HG03571 (cell line): ENCODE measurements at regions not wholly inside any gene's neighbourhood (a gene's known extent, or its start where the extent isn't known, plus 50 kb on each side); places are given as distances from the start of the nearest gene placed in this dataset.

Experiments
- ATAC-seq: cut with Tn5 transposase; IDR thresholded peaks from one replicate; pipeline ENCODE4 v1.9.1; 2021; ENCODE audit not compliant: unreplicated experiment

DNA sequence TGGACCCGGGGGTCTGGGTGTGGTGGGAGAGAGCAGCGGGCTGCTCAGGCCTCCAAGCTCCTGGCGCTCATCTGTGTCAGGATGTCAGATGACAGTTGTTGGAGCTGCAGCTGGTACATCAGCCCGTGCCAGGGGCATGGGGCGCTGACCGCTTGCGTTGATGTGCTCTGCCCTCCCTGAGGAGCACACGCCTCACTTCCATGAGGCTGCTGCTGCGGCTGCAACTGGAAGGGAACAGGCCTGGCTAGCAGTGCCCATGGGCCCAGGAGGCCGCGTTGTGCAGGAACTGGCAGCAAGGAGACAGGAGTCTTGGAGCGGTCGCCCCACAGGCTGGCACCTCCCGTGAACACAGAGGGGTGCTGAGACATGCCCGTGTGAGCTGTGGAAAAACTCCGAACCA is 361.3 kb upstream of the MKI67 start:
- ATAC-seq, result no peak

DNA sequence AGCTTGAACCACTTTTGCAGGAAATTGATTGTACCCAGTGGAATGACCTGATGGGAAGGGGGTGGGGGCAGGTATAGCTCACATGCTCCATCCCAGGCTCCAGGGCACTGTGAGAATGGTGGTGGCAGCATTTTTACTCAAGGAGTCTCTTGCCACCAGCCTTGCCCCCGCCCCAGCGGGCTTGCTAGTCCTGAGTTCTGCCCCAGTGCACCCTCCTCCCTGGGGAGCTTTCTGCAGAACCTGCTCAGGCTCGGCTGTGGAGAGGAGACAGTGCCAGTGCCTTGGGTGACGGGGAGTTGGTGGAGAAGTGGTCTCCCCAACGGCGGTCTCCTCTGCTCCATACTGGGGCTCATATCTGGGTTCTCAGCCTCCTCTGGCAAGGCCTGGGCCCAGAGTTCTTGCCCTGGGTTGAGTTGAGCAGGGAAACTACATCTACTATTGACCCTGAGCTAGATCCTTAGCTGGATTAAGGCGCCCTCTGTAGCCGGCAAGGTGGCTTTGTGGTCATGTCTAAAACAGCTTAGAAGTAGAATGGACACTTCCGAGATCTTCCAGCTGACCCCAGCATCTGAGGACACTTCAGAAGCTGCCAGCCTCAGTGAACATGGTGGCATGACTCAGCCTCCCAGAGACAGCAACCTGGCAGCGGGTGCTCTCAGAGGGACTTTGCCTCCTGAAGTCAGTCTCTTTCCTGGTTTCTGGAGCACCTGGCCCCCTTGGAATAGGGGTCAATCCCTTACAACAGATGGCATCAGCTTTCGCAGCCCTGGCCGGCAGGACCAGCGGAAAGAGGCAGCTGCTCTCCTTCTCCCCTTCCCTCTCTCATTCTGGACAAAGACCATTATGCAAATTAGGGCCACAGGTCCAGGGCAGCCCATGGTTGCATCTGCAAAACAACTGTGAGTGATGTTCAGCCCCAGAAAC is 363.4 kb upstream of the MKI67 start:
- no peak for ATAC-seq

DNA sequence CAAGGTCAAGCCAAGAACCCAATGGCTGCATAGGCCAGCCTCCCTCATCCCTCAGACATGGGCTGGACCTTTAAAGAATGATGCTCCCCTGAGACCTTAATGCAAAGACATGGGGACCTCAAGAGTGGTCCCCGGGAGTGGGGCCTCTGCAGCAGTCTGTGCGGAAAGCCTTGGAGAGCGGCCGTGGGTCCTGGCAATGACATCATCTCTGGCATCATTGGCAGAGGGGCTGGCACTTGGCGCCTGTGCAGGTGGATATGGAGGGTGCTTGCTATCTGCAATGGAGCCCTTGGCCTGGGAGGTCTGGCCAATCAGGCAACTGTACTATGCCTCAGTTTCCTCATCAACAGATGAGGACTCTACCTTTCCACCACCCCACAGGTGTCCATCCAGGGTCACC is 365.5 kb upstream of the MKI67 start:
- no peak for ATAC-seq

DNA sequence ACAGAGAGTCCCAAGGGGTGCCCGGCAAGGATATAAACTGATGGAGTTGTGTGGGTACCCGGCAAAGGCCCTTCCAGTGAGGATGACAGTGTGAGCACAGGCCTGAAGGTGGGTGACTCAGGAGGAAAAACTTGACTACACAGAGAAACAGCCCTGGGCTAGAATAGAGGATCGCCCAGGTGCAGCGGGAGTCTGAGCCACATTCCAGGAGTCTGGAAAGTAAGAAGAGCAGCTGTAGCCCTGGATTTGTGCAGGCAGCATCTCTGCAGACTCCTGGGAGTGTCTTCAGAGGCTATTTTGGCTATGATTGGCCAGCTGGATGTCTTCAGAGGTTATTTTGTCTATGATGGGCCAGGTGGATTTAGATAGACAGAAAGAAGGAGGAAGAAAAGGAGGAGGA is 367.6 kb upstream of the MKI67 start:
- ATAC-seq, result no peak

DNA sequence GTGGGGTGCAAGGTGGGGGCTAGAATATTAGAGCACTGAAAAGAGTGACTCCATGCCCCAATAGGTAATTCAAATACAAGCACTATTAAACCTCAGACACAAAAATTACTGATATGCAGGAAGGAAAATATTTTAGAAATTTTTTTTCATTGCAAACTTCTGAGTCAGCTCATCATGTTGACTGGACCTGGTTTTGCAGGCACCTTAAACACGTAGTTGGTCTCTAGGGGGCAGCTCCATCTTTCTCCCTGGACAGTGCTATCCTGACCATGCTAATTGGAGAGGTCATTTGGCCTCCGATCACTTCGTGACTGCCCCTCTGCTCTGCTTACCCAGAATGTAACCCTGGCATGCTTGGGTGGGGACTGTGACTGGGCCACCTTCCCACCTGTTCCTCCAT is 368.4 kb upstream of the MKI67 start:
- ATAC-seq, result no peak

DNA sequence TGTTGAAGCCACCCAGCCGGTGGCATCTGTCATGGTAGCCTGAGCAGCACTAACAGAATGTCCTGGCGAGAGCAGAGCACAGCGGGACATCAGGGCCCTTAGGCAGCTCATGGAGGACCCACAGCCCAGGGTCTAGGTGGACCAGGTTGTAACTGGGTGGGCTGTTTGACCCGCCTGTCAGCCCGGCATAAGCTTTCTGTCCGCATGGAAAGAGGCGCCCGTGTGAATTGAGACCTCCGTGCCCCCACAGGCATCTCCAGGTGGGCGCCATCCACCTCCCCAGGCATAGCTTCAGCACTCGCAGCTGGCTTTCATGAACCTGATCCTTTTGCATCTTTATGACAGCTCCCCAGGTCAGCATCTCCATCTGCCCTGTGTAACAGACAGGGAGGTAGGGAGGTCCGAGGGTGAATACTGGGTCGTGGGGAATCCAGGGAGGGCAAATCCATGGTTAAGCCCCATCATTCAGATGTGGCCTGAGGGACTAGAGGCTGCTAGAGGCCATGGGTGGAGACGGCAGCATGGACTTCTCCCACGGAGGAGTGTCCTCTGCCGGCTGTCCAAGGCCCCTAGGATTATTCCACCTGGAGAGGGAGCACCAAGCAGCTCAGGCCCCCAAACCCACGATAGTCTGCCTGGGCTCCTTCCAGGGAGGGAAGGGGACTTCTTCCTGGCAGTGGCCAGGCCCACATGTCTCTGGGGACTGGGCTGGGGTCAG is 371.6 kb upstream of the MKI67 start:
- ATAC-seq, result no peak

DNA sequence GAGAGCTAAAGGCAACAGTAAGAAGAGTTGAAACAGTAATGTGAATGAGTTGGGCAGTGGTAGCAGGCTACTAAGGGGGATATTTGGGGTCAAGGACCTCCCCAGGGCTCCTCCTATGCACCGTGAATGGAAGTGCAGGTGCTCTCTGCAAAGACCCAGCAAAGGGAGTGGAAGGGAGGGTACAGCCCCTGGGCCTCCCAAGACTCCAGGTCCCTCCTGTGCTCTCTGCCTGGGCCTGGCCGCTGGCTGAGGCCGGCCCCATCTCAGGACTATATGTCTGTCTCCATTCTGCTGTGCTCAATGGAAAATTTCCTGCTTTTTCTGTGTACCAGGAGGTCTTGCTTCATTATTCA is 372.1 kb upstream of the MKI67 start:
- ATAC-seq, result no peak

DNA sequence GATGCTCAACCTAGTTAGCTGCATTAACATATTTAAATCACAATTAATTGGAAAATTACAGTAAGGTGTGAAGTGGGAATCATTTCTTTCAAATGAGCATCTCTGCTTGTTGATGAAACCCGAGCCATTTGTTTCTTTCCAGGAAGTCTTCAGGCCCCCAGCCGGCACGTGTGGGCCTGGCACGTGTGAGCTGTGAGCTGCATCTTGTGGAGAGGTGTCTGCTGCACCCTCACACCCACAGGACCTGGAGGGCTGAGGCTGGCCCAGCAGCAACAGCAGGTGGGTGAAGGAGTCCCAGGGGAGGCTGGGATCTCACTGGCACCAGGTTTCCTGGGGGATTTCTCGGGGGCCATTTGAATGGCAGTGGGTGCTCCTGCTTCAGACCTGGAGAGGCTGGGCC is 372.5 kb upstream of the MKI67 start:
- no peak for ATAC-seq

DNA sequence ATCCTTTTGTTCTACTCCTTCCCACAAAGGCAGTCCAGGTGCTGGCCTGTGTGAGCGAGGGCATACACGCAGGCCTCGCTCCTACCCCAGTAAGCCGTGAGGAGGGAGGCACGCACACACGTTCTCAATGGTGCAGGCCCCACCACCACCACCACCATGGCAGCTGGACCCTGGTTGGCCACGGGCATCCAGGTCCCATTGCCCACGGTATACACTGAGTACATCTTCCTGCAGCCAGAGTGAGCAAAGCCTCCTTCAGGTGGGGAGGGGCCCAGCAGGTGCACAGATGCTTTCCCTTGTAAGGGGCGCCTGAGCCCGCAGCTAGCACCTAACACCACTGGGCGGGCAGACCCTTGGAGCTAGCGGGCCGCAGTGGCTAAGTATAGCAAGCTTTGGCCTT is 373.3 kb upstream of the MKI67 start:
- ATAC-seq, result no peak

DNA sequence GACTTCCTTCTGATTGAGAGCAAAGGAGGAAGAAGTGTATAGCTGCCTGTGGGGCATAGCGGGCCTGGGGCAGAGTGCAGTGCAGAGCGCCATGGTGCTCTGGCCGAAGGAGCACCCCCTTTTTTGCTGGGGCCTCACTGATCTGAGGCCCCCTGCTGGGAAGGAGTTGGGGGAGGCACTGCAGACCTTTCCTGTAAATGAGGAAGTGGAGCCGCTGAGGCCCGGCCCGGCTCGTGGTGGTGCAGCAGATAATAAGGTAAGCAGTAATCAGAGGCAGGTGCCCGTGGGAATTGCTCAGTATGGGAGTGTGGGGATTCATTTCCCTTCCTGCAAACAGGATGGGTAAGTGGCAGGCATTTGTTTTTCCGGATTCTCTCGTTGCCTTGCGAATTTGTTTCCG is 373.7 kb upstream of the MKI67 start:
- no peak for ATAC-seq

DNA sequence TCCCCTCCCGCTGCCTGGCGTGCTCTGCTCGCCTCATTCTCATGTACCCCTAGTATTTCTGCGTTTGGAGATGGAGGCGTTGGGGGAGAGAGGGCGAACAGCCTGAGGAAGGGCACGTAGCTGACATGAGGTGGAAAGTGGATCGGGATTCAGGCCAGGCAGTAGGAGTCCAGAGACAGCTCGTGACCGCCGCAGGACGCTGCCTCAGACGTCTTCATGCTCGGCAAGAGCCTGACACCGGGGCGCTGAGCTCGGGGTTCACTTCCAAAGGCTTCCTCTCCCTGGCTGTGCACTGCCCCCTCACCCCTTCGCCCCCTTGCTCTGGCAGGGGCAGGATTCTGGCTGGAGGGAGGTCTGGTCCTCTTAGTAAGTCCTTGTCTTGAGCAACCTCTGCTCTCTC is 374.4 kb upstream of the MKI67 start:
- ATAC-seq, result no peak

DNA sequence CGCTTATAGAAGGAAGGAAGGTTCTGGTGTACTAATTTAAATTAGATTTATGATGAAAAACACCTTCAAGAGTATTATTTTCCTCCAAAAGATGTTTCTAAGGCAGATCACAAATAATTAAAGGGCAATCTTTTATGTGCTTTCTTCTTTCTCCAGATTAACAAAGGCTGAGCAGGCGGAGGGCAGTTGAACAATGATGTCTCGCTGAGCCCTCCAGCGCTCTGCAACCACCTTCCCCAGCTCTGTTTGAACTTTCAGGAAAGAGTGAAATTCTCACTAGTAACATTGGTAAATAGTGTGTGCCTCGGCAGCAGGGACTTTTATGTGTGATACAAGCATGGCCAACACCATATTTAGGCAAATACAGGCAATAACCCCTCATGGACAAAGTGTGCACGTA is 379.1 kb upstream of the MKI67 start:
- no peak for ATAC-seq

DNA sequence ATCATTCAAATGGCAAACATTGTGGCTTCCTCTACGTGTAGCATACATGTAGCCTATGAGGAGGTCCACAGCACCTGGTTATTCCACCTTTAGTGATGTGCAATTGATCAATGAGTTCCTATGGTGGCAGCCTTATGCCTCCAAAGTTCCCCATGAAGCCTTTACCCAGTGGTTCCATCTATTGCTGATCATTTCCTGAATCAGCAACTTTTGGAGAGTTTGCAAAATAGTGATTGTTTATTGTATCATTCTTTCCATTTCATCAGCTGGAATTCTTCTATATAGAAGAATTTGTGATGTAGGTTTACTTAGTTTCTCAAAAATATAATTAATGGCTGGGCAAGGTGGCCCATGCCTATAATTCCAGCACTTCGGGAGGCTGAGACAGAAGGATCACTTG is 380.2 kb upstream of the MKI67 start:
- ATAC-seq, result no peak

DNA sequence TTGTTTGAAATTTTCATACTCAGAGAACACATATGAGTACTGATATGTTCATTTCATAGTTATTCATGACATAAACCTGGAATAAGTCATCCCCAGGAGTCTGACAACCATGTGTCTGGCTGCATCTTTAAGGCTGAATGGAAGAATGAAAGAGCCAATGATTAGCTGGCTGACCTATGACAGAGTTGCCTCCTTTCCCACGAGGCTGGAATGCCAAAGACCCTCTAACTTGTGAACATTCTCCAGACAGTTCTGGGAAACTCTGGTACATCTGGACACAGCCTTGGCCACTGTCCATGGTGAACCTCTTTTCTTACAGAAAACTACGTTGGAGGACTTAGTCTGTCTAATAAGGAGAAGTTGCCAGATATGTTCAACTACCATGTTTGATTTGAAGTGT is 380.8 kb upstream of the MKI67 start:
- no peak for ATAC-seq

DNA sequence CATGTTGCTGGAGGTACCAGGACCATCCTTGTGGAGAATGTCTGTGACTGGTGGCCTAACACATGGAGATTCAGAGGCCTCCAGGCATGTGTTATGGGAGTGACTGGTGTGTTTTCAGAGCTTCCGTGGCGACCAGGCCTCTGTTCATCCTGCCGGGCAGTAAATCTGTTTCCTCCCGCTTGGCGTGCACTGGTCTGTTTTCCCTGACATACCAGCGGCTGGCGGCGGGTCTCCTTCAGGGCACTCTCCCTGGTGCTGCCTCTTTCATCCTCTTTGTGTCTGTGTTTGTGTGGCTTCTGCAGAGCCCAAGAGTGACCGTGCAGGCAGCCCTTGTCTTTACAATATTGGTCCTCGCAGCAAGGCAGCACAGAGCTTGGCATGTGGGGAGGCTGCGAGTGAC is 385.1 kb upstream of the MKI67 start:
- ATAC-seq, result no peak

DNA sequence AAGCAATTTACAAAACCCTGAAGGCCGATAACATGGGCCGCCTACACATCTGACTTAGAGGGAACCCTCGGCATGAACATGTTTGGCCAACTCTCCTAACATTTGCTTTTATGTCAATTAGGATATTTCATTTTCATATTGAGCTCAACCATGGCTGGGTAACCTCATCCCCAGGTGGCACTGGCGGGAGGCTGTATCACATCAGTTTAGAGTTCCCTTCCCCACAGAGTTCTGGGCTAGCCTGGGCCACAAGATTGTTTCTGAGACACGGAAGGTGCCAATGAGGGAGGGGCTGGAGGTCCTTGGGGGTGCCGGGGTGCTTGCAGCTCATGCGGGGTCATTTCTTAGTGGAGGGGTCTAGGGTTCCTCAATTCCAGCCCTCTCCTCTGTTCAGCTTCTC is 386.5 kb upstream of the MKI67 start:
- no peak for ATAC-seq

DNA sequence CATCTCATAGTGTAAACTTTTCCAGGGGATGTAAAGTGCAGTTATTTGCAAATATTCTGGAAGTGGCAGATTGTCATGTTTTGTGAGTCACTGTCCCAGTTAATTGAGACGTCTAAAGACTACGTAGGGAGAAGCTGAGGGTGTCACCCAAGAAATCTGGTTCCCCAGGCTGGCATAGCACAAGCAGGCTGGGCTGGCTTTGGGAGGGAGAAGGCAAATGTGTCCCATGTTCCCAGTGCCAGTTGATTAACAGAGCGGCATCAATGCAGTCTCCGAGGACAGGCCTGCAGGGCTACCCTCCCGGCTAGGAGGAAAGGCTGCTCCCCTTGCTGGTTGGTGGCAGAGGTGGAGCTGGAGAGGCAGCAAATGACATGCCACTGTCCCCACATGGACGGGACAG is 388.3 kb upstream of the MKI67 start:
- ATAC-seq, result no peak

DNA sequence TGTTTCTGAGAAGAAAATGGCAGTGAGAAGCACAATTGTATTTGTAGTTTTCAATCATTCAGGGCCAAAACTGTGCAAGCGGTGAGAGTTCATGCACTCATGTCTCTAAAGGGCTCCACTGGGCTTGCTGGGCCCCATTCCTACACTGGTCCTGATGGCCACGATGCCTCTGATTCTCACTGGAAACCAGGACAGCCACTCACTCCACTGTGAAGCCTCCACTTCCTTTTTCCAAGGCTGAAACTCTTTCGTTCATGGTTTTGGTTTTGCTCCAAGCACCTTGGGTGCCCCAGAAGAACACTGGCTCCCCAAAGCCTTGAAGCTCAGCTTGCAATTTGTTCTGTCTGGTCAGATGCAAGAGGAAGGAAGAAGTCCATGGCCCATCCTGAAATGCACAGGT is 390.0 kb upstream of the MKI67 start:
- no peak for ATAC-seq

DNA sequence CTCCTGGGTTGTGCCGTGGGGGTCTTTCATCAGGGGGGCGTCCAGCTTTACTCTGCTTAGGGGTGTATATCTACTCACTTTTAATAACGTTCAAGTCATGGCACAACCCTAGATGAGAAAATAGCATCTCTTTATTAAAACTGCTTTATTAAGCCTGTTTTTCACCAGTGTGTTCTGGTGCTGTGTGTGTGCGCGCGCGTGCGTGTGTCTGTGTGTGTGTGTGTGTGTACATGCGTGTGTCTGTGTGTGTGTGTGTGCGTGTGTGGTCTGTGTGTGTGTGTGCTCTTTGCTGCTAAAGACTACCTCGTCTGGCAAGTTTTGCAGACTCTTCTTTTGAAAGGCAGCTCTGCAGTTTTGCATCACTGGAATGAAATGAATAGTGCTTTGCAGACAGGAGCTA is 390.9 kb upstream of the MKI67 start:
- ATAC-seq, result no peak

DNA sequence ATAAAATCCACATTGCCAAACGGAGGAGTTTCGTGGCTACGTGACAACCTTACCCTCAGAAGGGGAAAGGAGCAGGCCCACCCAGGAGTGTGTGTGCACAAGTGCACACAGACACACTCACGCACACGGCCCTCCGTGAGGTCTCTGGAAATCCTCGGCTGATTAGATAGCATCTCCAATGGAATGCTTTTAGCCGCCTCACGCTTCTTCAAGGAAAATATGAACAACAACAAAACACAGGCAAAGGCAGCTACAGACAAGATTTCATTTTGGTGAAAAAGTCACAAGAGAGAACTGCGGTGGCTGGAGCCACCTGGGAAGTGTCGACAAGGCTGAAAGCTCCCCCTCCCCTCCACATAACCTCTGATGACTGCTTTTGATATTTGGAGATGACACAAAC is 391.8 kb upstream of the MKI67 start:
- ATAC-seq, result no peak

DNA sequence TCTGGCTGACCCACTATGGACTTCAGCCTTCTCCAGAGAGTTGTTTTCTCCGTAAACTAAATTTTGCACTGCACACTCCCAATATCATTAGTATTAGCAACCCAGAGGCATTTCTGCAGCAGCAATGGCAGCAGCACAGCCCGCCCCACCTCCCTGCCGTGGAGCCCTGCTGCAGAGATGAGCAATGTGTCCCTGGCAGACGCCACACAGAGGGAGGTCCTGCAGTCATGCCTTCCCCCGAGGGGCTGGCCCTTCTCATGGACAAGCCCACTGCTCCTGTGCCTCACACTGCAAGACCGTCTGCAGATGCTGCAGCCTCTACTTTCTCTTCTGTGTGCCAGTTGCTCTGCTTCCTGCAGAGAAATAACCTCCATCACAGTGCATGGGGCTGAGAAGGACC is 393.4 kb upstream of the MKI67 start:
- no peak for ATAC-seq

DNA sequence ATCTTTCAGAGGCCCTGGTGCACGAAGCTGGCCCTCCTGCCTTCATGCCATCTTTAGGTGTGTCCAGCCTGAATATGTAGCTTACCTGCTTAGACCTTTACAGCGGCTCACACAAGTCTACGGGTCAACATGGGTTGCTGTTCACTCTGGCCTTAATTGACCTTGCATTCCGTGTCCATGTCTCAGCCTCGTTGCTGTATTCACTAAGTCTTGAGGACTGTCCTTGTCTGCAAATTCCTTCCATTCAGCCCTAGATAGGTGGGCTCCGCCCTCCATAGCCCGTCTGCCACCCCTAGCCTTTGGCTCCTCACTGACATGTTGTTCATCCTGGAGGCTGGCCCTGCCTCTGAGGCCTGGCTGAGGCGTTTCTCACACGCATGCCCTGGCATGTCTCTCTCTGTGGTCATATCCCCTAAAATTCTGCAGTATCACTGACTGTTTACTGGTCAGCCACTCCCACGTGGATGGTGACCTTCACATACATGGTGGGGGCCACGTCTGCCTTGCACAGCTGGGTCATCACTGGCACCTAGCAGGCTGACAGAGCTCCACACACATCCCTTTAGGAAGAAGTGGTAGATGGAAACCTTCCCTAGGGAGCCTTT is 394.1 kb upstream of the MKI67 start:
- ATAC-seq, result no peak
